Common myeloid progenitor, CD34-positive (primary cell): ENCODE measurements at regions not wholly inside any gene's neighbourhood (a gene's known extent, or its start where the extent isn't known, plus 50 kb on each side); places are given as distances from the start of the nearest gene placed in this dataset.

Experiments used
- CTCF ChIA-PET: fragments of 350-600 bp; sonication (Branson Sonifier 250); formaldehyde crosslinking; loops from one replicate; lab custom pipeline; 2021; ENCODE audit warnings: antibody characterized with exemption; lab: Charles Lee
- POLR2A ChIA-PET: fragments of 350-600 bp; sonication (Branson Sonifier 250); formaldehyde crosslinking; loops from one replicate; lab custom pipeline; 2021; ENCODE audit warnings: antibody characterized with exemption; lab: Charles Lee
- DNase-seq, 3 donors: peaks; one replicate each; pipeline versions ENCODE4 v3.0.0 to v3.0.0-alpha.2; 2013
- H3K27ac ChIP-seq, 2 experiments: 1 replicate in 1 of 2; 2 replicates in 1 of 2; pipeline ENCODE4 v1.7.0; 2013; ENCODE audit warnings: inconsistent platforms in 2 of 2, low read length in 2 of 2, mild to moderate bottlenecking in 2 of 2, low read depth in 1 of 2, moderate library complexity in 1 of 2; ENCODE audit not compliant: severe bottlenecking in 2 of 2, insufficient read depth in 1 of 2, poor library complexity in 1 of 2
- H3K27me3 ChIP-seq, 5 experiments: replicated peaks in 2 of 5; 1 replicate in 3 of 5; 2 replicates in 2 of 5; pipeline versions ENCODE4 v1.6.1 to v1.7.0; 2013; ENCODE audit warnings: low read length in 4 of 5, mild to moderate bottlenecking in 2 of 5, moderate library complexity in 2 of 5, inconsistent platforms in 1 of 5; ENCODE audit not compliant: insufficient read depth in 5 of 5, control insufficient read depth in 4 of 5
- H3K36me3 ChIP-seq, 4 experiments: 1 replicate in 2 of 4; 2 replicates in 2 of 4; pipeline versions ENCODE4 v1.6.1 to v1.7.0; 2013; ENCODE audit warnings: low read length in 3 of 4, control low read depth in 1 of 4, mild to moderate bottlenecking in 1 of 4; ENCODE audit not compliant: control insufficient read depth in 4 of 4, insufficient read depth in 4 of 4
- H3K4me1 ChIP-seq, 4 experiments: 1 replicate in 3 of 4; 2 replicates in 1 of 4; pipeline versions ENCODE4 v1.6.1 to v1.7.1; 2013; ENCODE audit warnings: low read length in 3 of 4, mild to moderate bottlenecking in 3 of 4, control low read depth in 1 of 4, inconsistent platforms in 1 of 4, moderate library complexity in 1 of 4; ENCODE audit not compliant: control insufficient read depth in 4 of 4, insufficient read depth in 4 of 4; ENCODE audit errors: control extremely low read depth in 1 of 4
- H3K4me3 ChIP-seq, 7 experiments: 1 replicate in 4 of 7; 2 replicates in 3 of 7; pipeline versions ENCODE4 v1.5.1 to v1.7.0; 2013; ENCODE audit warnings: mild to moderate bottlenecking in 7 of 7, low read length in 6 of 7, moderate library complexity in 6 of 7, inconsistent platforms in 2 of 7, low read depth in 2 of 7, control low read depth in 1 of 7; ENCODE audit not compliant: insufficient read depth in 4 of 7, control insufficient read depth in 1 of 7; ENCODE audit errors: extremely low read depth in 1 of 7
- H3K9me3 ChIP-seq, 5 experiments: 1 replicate in 4 of 5; 2 replicates in 1 of 5; pipeline versions ENCODE4 v1.6.1 to v1.7.1; 2013; ENCODE audit warnings: low read length in 4 of 5, mild to moderate bottlenecking in 2 of 5, inconsistent platforms in 1 of 5, low read depth in 1 of 5, moderate library complexity in 1 of 5; ENCODE audit not compliant: control insufficient read depth in 4 of 5, insufficient read depth in 2 of 5; ENCODE audit errors: control extremely low read depth in 1 of 5
- WGBS: methylation state at CpG from one replicate; pipeline ENCODE4 v1.1.5; 2013; ENCODE audit not compliant: insufficient coverage; 5-methylcytosine and 5-hydroxymethylcytosine counted together

GRCh38 chr14:37842106-37842505, 246.7 kb downstream of the TTC6 start:
- CTCF ChIA-PET = no interaction called here
- WGBS = no CpG with 5 or more reads among the region's 3 CpGs
- peaks cover 0 to 2% (median 0%) of the 10 kb centered on the region in 5 experiments for H3K9me3 ChIP-seq

DNA sequence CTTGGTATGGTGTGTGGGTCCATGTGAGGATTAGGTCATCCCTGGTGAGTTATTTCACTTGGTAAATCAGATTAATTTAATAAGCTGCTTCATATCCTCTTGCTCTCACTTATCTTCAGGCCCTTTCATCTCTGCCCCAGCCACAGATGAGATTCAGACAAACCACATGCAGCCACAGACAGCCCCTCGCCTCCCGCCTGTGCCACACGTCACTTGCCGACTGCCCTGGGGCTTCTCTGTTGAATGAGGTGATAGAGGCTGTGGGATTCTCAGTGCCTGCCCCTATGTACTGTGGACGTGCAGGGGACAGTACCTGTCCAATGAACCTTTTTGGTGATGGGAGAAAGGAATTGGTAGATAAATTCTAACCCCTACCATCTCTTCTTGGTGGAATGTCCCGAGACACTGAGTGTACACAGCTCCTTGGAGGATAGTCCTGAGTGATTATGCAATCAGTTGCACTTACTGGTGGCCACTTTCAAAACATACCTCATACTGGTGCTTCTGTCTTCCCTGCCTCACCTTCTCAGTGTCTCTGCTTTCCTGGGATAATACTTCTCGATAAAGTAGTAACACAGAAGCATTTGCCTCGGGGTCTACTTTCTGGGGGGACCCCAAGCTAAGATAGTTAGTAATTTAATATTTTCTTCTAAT, 248.7 kb downstream of the TTC6 start:
- H3K36me3 ChIP-seq = no peaks in the 10 kb centered on the region
- no peak for DNase-seq
- POLR2A ChIA-PET = no interaction called here
- H3K4me1 ChIP-seq = no peaks in the 10 kb centered on the region
- CTCF ChIA-PET = no interaction called here
- H3K27ac ChIP-seq = no peak overlapping the region
- no peak overlapping the region for H3K4me3 ChIP-seq
- no peaks in the 10 kb centered on the region for H3K27me3 ChIP-seq
- 84% methylated on average over 6 of the region's 8 CpGs for WGBS
- no peaks in the 10 kb centered on the region for H3K9me3 ChIP-seq

More at GRCh38 chr14:37842106-37842505, 246.7 kb downstream of the TTC6 start:
- Histone ChIP-seq H3K4me3 (no peak overlapping the region), H3K27me3 (no peaks in the 10 kb centered on the region), H3K27ac (no peak overlapping the region), H3K36me3 (no peaks in the 10 kb centered on the region), H3K4me1 (no peaks in the 10 kb centered on the region)
- no peak for DNase-seq
- POLR2A ChIA-PET = no interaction called here

- WGBS = 100% methylated on average over 2 of the region's 2 CpGs
- H3K36me3 ChIP-seq = no peaks in the 10 kb centered on the region
Measured at GRCh38 chr14:37844614-37845013, 249.2 kb downstream of the TTC6 start.

DNA sequence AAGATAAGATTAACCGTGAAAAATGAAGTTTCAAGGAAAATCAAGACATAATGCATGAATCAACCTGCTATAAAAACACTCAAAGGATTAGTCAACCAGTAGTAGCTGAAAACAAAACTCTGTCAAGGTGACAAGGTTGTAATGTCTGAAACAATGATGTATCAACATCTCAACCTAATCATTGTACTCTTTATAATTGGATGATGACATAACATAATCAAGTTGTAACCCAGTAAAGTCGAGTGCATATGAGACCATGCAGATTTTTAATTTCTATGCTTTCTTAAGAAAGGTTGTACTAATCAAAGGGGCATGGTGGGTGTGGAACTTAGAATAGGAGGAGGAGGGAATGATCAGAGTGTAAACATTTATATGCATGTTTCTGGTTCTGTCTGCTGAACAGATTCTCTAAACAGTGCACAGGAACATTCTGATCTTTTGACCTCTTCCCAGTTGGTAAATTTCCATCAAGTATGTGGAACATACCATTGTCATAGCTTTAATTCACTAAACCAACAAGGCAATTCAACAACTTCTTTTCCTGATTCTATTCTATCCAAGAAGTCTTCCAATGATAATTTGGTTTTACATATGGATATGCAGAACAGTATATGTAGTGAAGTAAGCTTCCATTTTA, 253.7 kb downstream of the TTC6 start:
- CTCF ChIA-PET = interaction anchor here (1.0 kb wide), 1 partner anchor 26 kb away, joined by 3 read pairs; no protein-coding TSS in a partner anchor
- Histone ChIP-seq H3K27me3 (no peaks in the 10 kb centered on the region), H3K36me3 (no peaks in the 10 kb centered on the region), H3K4me3 (no peak overlapping the region), H3K27ac (no peak overlapping the region), H3K9me3 (no peaks in the 10 kb centered on the region), H3K4me1 (no peaks in the 10 kb centered on the region)
- POLR2A ChIA-PET = no interaction called here
- no peak for DNase-seq
- WGBS = no CpG with 5 or more reads among the region's 2 CpGs

More at GRCh38 chr14:37844614-37845013, 249.2 kb downstream of the TTC6 start:
- ChIA-PET POLR2A (no interaction called here), CTCF (no interaction called here)
- Histone ChIP-seq H3K27me3 (no peaks in the 10 kb centered on the region), H3K4me1 (no peaks in the 10 kb centered on the region), H3K9me3 (no peaks in the 10 kb centered on the region), H3K4me3 (no peak overlapping the region), H3K27ac (no peak overlapping the region)
- DNase-seq = no peak

DNA sequence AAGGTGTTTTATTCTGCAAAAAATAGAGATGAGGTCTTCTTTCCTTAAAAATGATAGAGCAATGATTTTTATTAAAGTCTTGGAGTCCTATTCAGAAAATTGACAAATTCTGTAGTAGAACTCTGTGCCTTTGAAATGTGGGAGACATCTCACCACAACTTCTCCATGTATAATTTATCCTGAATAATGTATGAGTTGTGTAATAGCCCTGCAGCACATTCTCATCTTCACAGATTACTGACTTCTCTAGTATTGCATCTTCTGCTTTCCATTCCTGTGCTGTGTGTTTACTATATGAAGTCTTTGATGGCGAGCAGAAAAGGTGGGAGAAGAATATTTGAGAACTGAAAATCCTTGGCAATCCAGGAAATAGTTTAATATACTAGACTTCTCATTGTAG, 255.6 kb downstream of the TTC6 start:
- ChIA-PET POLR2A (no interaction called here), CTCF (no interaction called here)
- Histone ChIP-seq H3K27me3 (peaks cover 0 to 2% (median 0%) of the 10 kb centered on the region in 5 experiments), H3K4me1 (no peaks in the 10 kb centered on the region), H3K27ac (no peak overlapping the region), H3K36me3 (no peaks in the 10 kb centered on the region), H3K9me3 (no peaks in the 10 kb centered on the region), H3K4me3 (no peak overlapping the region)
- no peak for DNase-seq
- 88% methylated on average over 1 of the region's 1 CpG for WGBS

- Histone ChIP-seq H3K27ac (no peak overlapping the region), H3K4me1 (no peaks in the 10 kb centered on the region), H3K36me3 (no peaks in the 10 kb centered on the region), H3K9me3 (no peaks in the 10 kb centered on the region), H3K27me3 (peaks cover 0 to 2% (median 0%) of the 10 kb centered on the region in 5 experiments), H3K4me3 (no peak overlapping the region)
- DNase-seq = no peak
- POLR2A ChIA-PET = no interaction called here
- CTCF ChIA-PET = interaction anchor here (1.2 kb wide), 1 partner anchor 19 kb away, joined by 4 read pairs; no protein-coding TSS in a partner anchor
- WGBS = 100% methylated on average over 1 of the region's 1 CpG
Measured at GRCh38 chr14:37855871-37856270, 260.4 kb downstream of the TTC6 start.

DNA sequence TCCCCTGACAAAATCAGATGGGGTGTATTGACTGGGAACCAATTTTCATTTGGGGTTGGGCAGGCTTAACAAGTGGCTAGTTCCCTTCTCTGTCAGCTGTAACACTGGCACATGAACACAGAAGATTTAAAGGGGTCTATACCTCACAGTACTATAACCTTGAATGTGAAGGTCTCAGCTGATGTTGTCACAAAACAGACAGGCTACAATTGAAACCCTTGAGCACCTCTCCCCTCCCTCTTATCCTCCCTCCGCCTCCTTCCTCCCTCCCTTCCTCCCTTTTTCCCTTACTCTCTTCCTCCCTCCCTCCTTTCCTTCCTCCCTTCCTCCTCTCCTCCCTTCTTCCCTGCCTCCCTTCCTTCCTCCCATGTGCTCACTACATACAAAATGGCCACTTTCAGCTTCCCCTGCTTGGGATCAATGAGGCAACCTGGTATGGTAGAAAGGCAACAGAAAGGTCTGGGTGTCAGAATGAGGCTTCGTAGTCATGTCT, 262.4 kb downstream of the TTC6 start:
- no peaks in the 10 kb centered on the region for H3K9me3 ChIP-seq
- 80% methylated on average over 1 of the region's 2 CpGs for WGBS
- H3K36me3 ChIP-seq = no peaks in the 10 kb centered on the region
- no peak overlapping the region for H3K27ac ChIP-seq
- ChIA-PET POLR2A (interaction anchor here (0.5 kb wide), 1 partner anchor 221 kb away, joined by 4 read pairs; no protein-coding TSS in a partner anchor), CTCF (no interaction called here)
- peaks cover 0 to 2% (median 0%) of the 10 kb centered on the region in 5 experiments for H3K27me3 ChIP-seq
- no peak for DNase-seq
- no peak overlapping the region for H3K4me3 ChIP-seq
- H3K4me1 ChIP-seq = no peaks in the 10 kb centered on the region
